HCT116 (cell line): ENCODE measurements at regions not wholly inside any gene's neighbourhood (a gene's known extent, or its start where the extent isn't known, plus 50 kb on each side); places are given as distances from the start of the nearest gene placed in this dataset.

Experiments used
- ATAC-seq: fragments of 200-7000 bp; cut with Tn5 transposase; 2 replicates; pipeline ENCODE4 v1.9.1; 2020; ENCODE audit warnings: mild to moderate bottlenecking, moderate library complexity
- BruUV-seq: library from RNA; stranded (reverse); fragments of 400-500 nt; replicated peaks from 2 replicates; lab custom pipeline; 2021; lab: Mats Ljungman, UMichigan
- CTCF ChIA-PET: fragments of 300-600 bp; sonication (Branson Sonifier 250); formaldehyde crosslinking; loops from one replicate; lab custom pipeline; 2021; ENCODE audit warnings: antibody characterized with exemption; lab: Charles Lee
- POLR2A ChIA-PET: fragments of 300-600, 350-600 bp; sonication (Branson Sonifier 250); formaldehyde crosslinking; loops from one replicate; lab custom pipeline; 2021; ENCODE audit warnings: antibody characterized with exemption; lab: Charles Lee
- RAD21 ChIA-PET, 2 experiments: fragments of 300-600 bp; sonication (Branson Sonifier 250); formaldehyde crosslinking; loops; one replicate each; lab custom pipeline; 2023; ENCODE audit warnings: low total read pairs in 2 of 2; ENCODE audit not compliant: uncharacterized antibody in 2 of 2, unreplicated experiment in 2 of 2, low non-redundant PET in 1 of 2; lab: Charles Lee
- DNase-seq: peaks from one replicate; pipeline ENCODE4 v3.0.0-alpha.2; 2010; ENCODE audit warnings: low read depth, low spot score
- H2AFZ ChIP-seq: fragments of 200-600 bp; shearing (Covaris generic), sonication (generic); 2 replicates; pipeline ENCODE4 v1.6.1; 2017; ENCODE audit warnings: low read depth, mixed run types, mixed read lengths, antibody characterized with exemption, low read length; ENCODE audit not compliant: poor library complexity, severe bottlenecking
- H3K27ac ChIP-seq: 2 replicates; pipeline ENCODE4 v1.5.1; 2012; ENCODE audit warnings: low read depth, low read length
- H3K27me3 ChIP-seq: fragments of 200-600 bp; sonication (generic); 2 replicates; pipeline ENCODE4 v1.6.1; 2016; ENCODE audit warnings: mixed run types, low read length, mixed read lengths; ENCODE audit not compliant: insufficient read depth
- H3K36me3 ChIP-seq, 2 experiments: fragments of 200-500 bp in 1 of 2; fragments of 200-600 bp in 1 of 2; sonication (Bioruptor generic) in 1 of 2; sonication (generic) in 1 of 2; 2 replicates each; pipeline versions ENCODE4 v1.5.1 to v1.6.1; 2014 to 2016; ENCODE audit warnings: low read length in 2 of 2, inconsistent platforms in 1 of 2, mixed read lengths in 1 of 2, mixed run types in 1 of 2; ENCODE audit not compliant: insufficient read depth in 2 of 2, control insufficient read depth in 1 of 2
- H3K4me1 ChIP-seq, 2 experiments: fragments of 200-600 bp in 1 of 2; sonication (generic) in 1 of 2; 2 replicates each; pipeline versions ENCODE4 v1.5.1 to v1.6.1; 2012 to 2017; ENCODE audit warnings: low read length in 2 of 2, inconsistent platforms in 1 of 2, mild to moderate bottlenecking in 1 of 2, mixed read lengths in 1 of 2, mixed run types in 1 of 2, moderate library complexity in 1 of 2; ENCODE audit not compliant: insufficient read depth in 2 of 2, control insufficient read depth in 1 of 2
- H3K4me2 ChIP-seq: fragments of 200-600 bp; sonication (generic); 2 replicates; pipeline ENCODE4 v1.6.1; 2017; ENCODE audit warnings: mixed run types, low read length, mixed read lengths
- H3K4me3 ChIP-seq, 2 experiments: fragments of 200-600 bp in 1 of 2; sonication (generic) in 1 of 2; replicated peaks in 1 of 2; 2 replicates each; pipeline ENCODE4 v1.5.1; 2011 to 2016; ENCODE audit warnings: low read length in 2 of 2, control low read depth in 1 of 2, low read depth in 1 of 2, mild to moderate bottlenecking in 1 of 2, mixed read lengths in 1 of 2, mixed run types in 1 of 2
- H3K79me2 ChIP-seq: fragments of 200-600 bp; sonication (generic); 2 replicates; pipeline ENCODE4 v1.6.1; 2017; ENCODE audit warnings: mild to moderate bottlenecking, mixed run types, low read length, moderate library complexity, mixed read lengths; ENCODE audit not compliant: insufficient read depth
- H3K9ac ChIP-seq: fragments of 200-600 bp; sonication (generic); 2 replicates; pipeline ENCODE4 v1.6.1; 2016; ENCODE audit warnings: low read length, mixed read lengths
- H3K9me2 ChIP-seq: fragments of 200-600 bp; sonication (generic), shearing (Covaris generic); 2 replicates; pipeline ENCODE4 v1.6.1; 2017; ENCODE audit warnings: mixed run types, mild to moderate bottlenecking, moderate library complexity; ENCODE audit not compliant: insufficient read depth
- H3K9me3 ChIP-seq, 2 experiments: fragments of 200-500 bp in 1 of 2; fragments of 200-600 bp in 1 of 2; sonication (Bioruptor generic) in 1 of 2; sonication (generic) in 1 of 2; 2 replicates each; pipeline ENCODE4 v1.6.1; 2014 to 2017; ENCODE audit warnings: low read length in 2 of 2, mixed read lengths in 2 of 2, inconsistent platforms in 1 of 2, low read depth in 1 of 2, mild to moderate bottlenecking in 1 of 2, mixed run types in 1 of 2, moderate library complexity in 1 of 2; ENCODE audit not compliant: control insufficient read depth in 1 of 2, insufficient read depth in 1 of 2
- H4K20me1 ChIP-seq: fragments of 200-600 bp; sonication (generic), shearing (Covaris generic); 2 replicates; pipeline ENCODE4 v1.6.1; 2017; ENCODE audit warnings: mixed run types, mild to moderate bottlenecking, moderate library complexity; ENCODE audit not compliant: insufficient read depth
- ATF3 ChIP-seq: IDR thresholded peaks from 2 replicates; pipeline ENCODE4 v1.6.1; 2012
- CBX3 ChIP-seq: IDR thresholded peaks from 2 replicates; pipeline ENCODE4 v1.6.1; 2012; ENCODE audit warnings: low read depth
- CTCF ChIP-seq, 3 experiments: fragments of 200-600 bp in 1 of 3; sonication (generic) in 1 of 3; IDR thresholded peaks in 2 of 3; conservative IDR thresholded peaks in 1 of 3; 2 replicates each; pipeline ENCODE4 v1.5.1; 2012 to 2017; ENCODE audit warnings: low read depth in 2 of 3, low read length in 2 of 3, antibody characterized with exemption in 1 of 3, borderline replicate concordance in 1 of 3, control low read depth in 1 of 3, mild to moderate bottlenecking in 1 of 3, mixed read lengths in 1 of 3, mixed run types in 1 of 3, moderate library complexity in 1 of 3; ENCODE audit not compliant: insufficient read depth in 1 of 3
- EGR1 ChIP-seq: IDR thresholded peaks from 2 replicates; pipeline ENCODE4 v1.6.1; 2012; ENCODE audit warnings: low read depth
- ELF1 ChIP-seq: IDR thresholded peaks from 2 replicates; pipeline ENCODE4 v1.6.1; 2012; ENCODE audit warnings: low read depth, borderline replicate concordance
- EZH2phosphoT487 ChIP-seq: fragments of 200-600 bp; IDR thresholded peaks from 2 replicates; pipeline ENCODE4 v1.6.1; 2018; ENCODE audit warnings: antibody characterized with exemption, borderline replicate concordance
- JUND ChIP-seq: IDR thresholded peaks from 2 replicates; pipeline ENCODE4 v1.6.1; 2012
- POLR2A ChIP-seq: IDR thresholded peaks from 2 replicates; pipeline ENCODE4 v1.7.0; 2011; ENCODE audit warnings: borderline replicate concordance; ENCODE audit not compliant: insufficient read depth, insufficient read length; ENCODE audit errors: extremely low read depth
- POLR2AphosphoS5 ChIP-seq: IDR thresholded peaks from 2 replicates; pipeline ENCODE4 v1.6.1; 2011; ENCODE audit warnings: mild to moderate bottlenecking, low read depth, low read length, moderate library complexity
- RAD21 ChIP-seq: IDR thresholded peaks from 2 replicates; pipeline ENCODE4 v1.6.1; 2012; ENCODE audit warnings: low read depth, mild to moderate bottlenecking
- SP1 ChIP-seq: IDR thresholded peaks from 2 replicates; pipeline ENCODE4 v1.6.1; 2012; ENCODE audit warnings: low read depth
- ZBTB33 ChIP-seq: IDR thresholded peaks from 2 replicates; pipeline ENCODE4 v1.6.1; 2011; ENCODE audit warnings: mild to moderate bottlenecking, low read length, moderate library complexity; ENCODE audit not compliant: insufficient replicate concordance; ENCODE audit errors: extremely low read depth
- ZFX ChIP-seq: fragments of 450-650 bp; IDR thresholded peaks from 2 replicates; pipeline ENCODE4 v1.6.1; 2017
- intact Hi-C: fragments of 100-400 bp; cut with micrococcal nuclease; formaldehyde crosslinking; loops from 2 replicates; pipeline ENCODE4 v1.10.0; 2022

- no TSS peak for BruUV-seq
- ChIA-PET POLR2A (no interaction called here), CTCF (no interaction called here), RAD21 (no interaction called here)
- intact Hi-C loops, result no loop called here
- ATAC-seq, result no peak
- Histone ChIP-seq H3K36me3 (no peaks in the 10 kb centered on the region), H3K9me3 (no peaks in the 10 kb centered on the region), H3K79me2 (no peaks in the 10 kb centered on the region), H3K4me1 (no peaks in the 10 kb centered on the region), H3K27me3 (no peaks in the 10 kb centered on the region), H3K4me3 (no peak overlapping the region), H3K9ac (no peak overlapping the region), H4K20me1 (no peaks in the 10 kb centered on the region), H2AFZ (no peak overlapping the region), H3K27ac (no peak overlapping the region), H3K9me2 (no peaks in the 10 kb centered on the region), H3K4me2 (no peak overlapping the region)
- TF ChIP-seq ZFX (no peak), ATF3 (no peak), POLR2A (no peak), EZH2phosphoT487 (no peak), CBX3 (no peak), POLR2AphosphoS5 (no peak), CTCF (IDR thresholded peaks at IDR 0.05 in 2 of 3, conservative IDR thresholded peaks at IDR 0.05 in 1 of 3; ENCODE audit: borderline replicate concordance in 1 of 3, insufficient read depth in 1 of 3, low read depth in 2 of 3, low read length in 2 of 3) (no peak), ZBTB33 (no peak), ELF1 (no peak), JUND (no peak), EGR1 (no peak), RAD21 (no peak), SP1 (no peak)
- DNase-seq, result no peak
Observed at GRCh38 chr1:214720561-214720960, 117.6 kb downstream of the CENPF start.
